Activated CD4-positive, alpha-beta T cell treated with anti-CD3 and anti-CD28 coated beads for 36 hours (primary cell): ENCODE measurements at regions not wholly inside any gene's neighbourhood (a gene's known extent, or its start where the extent isn't known, plus 50 kb on each side); places are given as distances from the start of the nearest gene placed in this dataset.
"Not testable (repeated sequence)": the region's sequence is repeated elsewhere in the genome, so short reads cannot be mapped to it uniquely, and the experiment has no call there.

ENCODE experiments used
- ATAC-seq: fragments of 200-7000 bp; cut with Tn5 transposase; one replicate; pipeline ENCODE4 v1.10.0; 2021; ENCODE audit warnings: mild to moderate bottlenecking, moderate library complexity
- CTCF ChIA-PET: fragments of 350-600 bp; sonication (Branson Sonifier 250); formaldehyde crosslinking; loops from one replicate; lab custom pipeline; 2021; ENCODE audit warnings: antibody characterized with exemption; lab: Charles Lee
- POLR2A ChIA-PET: fragments of 350-600 bp; sonication (Branson Sonifier 250); formaldehyde crosslinking; loops from one replicate; lab custom pipeline; 2021; ENCODE audit warnings: antibody characterized with exemption, inconsistent platforms; lab: Charles Lee
- DNase-seq: peaks from one replicate; pipeline ENCODE4 v3.0.0-alpha.2; 2020
- H3K27ac Mint-ChIP-seq: one replicate; pipeline ENCODE4 v1.8.0; 2021; ENCODE audit warnings: mixed read lengths
- H3K27me3 Mint-ChIP-seq: one replicate; pipeline ENCODE4 v1.8.0; 2021; ENCODE audit warnings: mixed read lengths
- H3K36me3 Mint-ChIP-seq: one replicate; pipeline ENCODE4 v1.8.0; 2021; ENCODE audit warnings: low read depth, mixed read lengths
- H3K4me1 Mint-ChIP-seq: one replicate; pipeline ENCODE4 v1.8.0; 2021; ENCODE audit warnings: mixed read lengths
- H3K4me3 Mint-ChIP-seq: one replicate; pipeline ENCODE4 v1.8.0; 2021; ENCODE audit warnings: mild to moderate bottlenecking, moderate library complexity, mixed read lengths
- H3K9me3 Mint-ChIP-seq: one replicate; pipeline ENCODE4 v1.8.0; 2021; ENCODE audit warnings: low read depth, mixed read lengths
- intact Hi-C, 2 experiments: fragments of 100-400 bp; cut with DNase I in 1 of 2; cut with micrococcal nuclease in 1 of 2; formaldehyde crosslinking; loops; one replicate each; pipeline versions ENCODE4 v1.14.2 to v1.15.1; 2022 to 2024; cut with DNase I, micrococcal nuclease

- ChIA-PET CTCF (no interaction called here), POLR2A (no interaction called here)
- DNase-seq: no peak
- Mint-ChIP-seq H3K27me3 (no peaks in the 10 kb centered on the region), H3K4me3 (no peak overlapping the region), H3K9me3 (peaks cover 5% of the 10 kb centered on the region), H3K4me1 (no peaks in the 10 kb centered on the region), H3K27ac (no peak overlapping the region), H3K36me3 (no peaks in the 10 kb centered on the region)
- ATAC-seq: no peak
- intact Hi-C loops: no loop called here
Observed at GRCh38 chr3:77707281-77707680, 667.4 kb downstream of the ROBO2 start.

GRCh38 chr3:77709155-77709554 lies 669.3 kb downstream of the ROBO2 start:
- no peak overlapping the region for H3K27ac Mint-ChIP-seq

GRCh38 chr3:77718311-77718710 lies 678.4 kb downstream of the ROBO2 start:
- intact Hi-C loops: no loop called here
- peaks cover 9% of the 10 kb centered on the region for H3K9me3 Mint-ChIP-seq
- no peaks in the 10 kb centered on the region for H3K4me1 Mint-ChIP-seq
- CTCF ChIA-PET: no interaction called here
- H3K4me3 Mint-ChIP-seq: no peak overlapping the region
- ATAC-seq (no peak), DNase-seq (no peak)
- no peak overlapping the region for H3K27ac Mint-ChIP-seq
- no peaks in the 10 kb centered on the region for H3K27me3 Mint-ChIP-seq
- H3K36me3 Mint-ChIP-seq: no peaks in the 10 kb centered on the region
- POLR2A ChIA-PET: no interaction called here

More at GRCh38 chr3:77709155-77709554, 669.3 kb downstream of the ROBO2 start:
- ChIA-PET POLR2A (no interaction called here), CTCF (no interaction called here)
- intact Hi-C loops: no loop called here
- no peaks in the 10 kb centered on the region for H3K36me3 Mint-ChIP-seq
- DNase-seq: no peak
- no peaks in the 10 kb centered on the region for H3K4me1 Mint-ChIP-seq
- ATAC-seq: no peak
- H3K27me3 Mint-ChIP-seq: no peaks in the 10 kb centered on the region
- peaks cover 3% of the 10 kb centered on the region for H3K9me3 Mint-ChIP-seq
- no peak overlapping the region for H3K4me3 Mint-ChIP-seq

DNA sequence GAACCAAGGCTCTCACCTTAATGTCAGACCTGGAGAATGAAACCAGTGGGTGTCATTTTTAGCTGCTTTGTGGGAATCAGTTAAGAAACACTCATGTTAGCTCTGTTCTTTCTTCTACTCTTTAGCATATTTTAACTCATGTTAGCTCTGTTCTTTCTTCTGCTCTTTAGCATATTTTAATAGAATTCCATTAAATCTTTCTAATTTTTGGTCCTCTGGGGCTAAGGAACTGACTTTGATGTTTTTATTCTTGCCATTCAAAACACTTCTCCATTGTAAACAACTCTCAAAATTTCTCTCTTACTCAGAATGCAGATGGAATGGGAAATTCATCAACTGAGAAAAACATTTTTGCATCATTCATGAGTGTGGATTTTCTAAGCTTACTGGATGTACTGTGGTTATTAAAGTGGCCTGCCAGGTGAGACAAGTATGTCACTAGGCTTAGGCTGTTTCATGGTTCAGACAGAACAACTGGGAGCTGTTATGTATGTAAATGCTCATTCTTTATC lies 680.6 kb downstream of the ROBO2 start:
- POLR2A ChIA-PET: no interaction called here
- Mint-ChIP-seq H3K4me3 (no peak overlapping the region), H3K36me3 (no peaks in the 10 kb centered on the region), H3K4me1 (no peaks in the 10 kb centered on the region), H3K27me3 (no peaks in the 10 kb centered on the region), H3K9me3 (peaks cover 14% of the 10 kb centered on the region), H3K27ac (no peak overlapping the region)
- CTCF ChIA-PET: no interaction called here
- ATAC-seq (no peak), DNase-seq (no peak)
- intact Hi-C loops: no loop called here

- peaks cover 7% of the 10 kb centered on the region for H3K9me3 Mint-ChIP-seq
- H3K27ac Mint-ChIP-seq: no peak overlapping the region
- CTCF ChIA-PET: no interaction called here
- H3K36me3 Mint-ChIP-seq: no peaks in the 10 kb centered on the region
- POLR2A ChIA-PET: no interaction called here
- intact Hi-C loops: no loop called here
- H3K27me3 Mint-ChIP-seq: no peaks in the 10 kb centered on the region
- H3K4me1 Mint-ChIP-seq: no peaks in the 10 kb centered on the region
- ATAC-seq (no peak), DNase-seq (no peak)
- no peak overlapping the region for H3K4me3 Mint-ChIP-seq
Observed at GRCh38 chr3:77726517-77726916, 686.6 kb downstream of the ROBO2 start.

DNA sequence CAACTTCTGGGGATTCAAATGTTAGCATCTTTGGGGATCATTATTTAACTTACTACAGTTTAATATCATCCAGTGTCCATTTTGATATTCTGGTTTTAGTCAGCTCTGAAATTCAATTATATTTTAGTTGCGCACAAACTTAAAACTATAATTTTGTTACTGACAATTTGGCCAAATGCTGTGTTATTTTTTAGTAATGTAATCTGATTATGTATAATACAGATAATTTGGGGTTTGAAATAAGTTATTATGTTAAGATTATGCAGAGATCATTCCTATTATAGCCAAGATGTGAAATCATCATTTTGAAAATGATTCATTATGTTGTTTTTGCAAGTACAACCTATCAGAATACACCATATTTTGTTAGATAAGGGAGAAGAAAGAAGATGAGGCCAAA lies 706.1 kb downstream of the ROBO2 start:
- Mint-ChIP-seq H3K36me3 (no peaks in the 10 kb centered on the region), H3K27ac (no peak overlapping the region), H3K4me1 (no peaks in the 10 kb centered on the region), H3K9me3 (peaks cover 9% of the 10 kb centered on the region), H3K4me3 (no peak overlapping the region), H3K27me3 (no peaks in the 10 kb centered on the region)
- DNase-seq (no peak), ATAC-seq (no peak)
- POLR2A ChIA-PET: no interaction called here
- intact Hi-C loops: no loop called here
- CTCF ChIA-PET: no interaction called here

DNA sequence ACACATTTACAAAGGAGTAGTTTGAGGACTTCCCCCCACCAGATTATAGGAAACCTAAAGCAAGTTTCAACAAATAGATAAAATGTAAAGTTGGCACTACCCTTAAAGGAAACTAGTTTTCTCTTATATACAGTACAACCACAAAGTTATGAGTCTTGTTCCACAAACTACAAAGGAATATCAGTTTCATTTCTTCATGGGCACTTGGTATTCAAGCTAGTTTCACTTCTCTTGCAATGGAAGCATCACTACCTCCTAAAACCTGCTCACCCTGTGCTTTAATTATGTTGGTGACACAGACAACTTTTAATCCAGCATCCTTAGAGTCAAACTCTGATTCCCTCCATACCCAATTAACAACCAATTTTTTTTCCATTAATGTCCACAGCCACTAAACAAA lies 707.0 kb downstream of the ROBO2 start:
- CTCF ChIA-PET: no interaction called here
- intact Hi-C loops: no loop called here
- H3K27me3 Mint-ChIP-seq: no peaks in the 10 kb centered on the region

DNA sequence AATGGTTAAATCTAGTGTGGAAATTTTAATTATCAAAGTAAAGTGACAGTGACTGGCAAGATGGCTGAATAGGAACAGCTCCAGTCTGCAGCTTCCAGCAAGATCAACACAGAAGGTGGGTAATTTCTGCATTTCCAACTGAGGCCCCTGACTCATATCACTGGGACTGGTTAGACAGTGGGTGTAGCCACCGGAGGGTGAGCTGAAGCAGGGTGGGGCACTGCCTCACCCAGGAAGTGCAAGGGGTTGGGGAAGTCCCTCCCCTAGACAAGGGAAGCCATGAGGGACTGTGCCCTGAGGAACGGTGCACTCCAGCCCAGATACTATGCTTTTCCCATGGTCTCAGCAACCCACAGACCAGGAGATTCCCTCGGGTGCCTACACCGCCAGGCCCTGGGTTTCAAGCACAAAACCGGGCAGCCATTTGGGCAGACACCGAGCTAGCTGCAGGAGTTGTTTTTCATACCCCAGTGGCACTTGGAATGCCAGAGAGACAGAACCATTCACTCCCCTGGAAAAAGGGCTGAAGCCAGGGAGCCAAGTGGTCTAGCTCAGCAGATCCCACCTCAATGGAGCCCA lies 716.6 kb downstream of the ROBO2 start:
- H3K36me3 Mint-ChIP-seq, H3K27ac Mint-ChIP-seq, DNase-seq, CTCF ChIA-PET, POLR2A ChIA-PET, H3K4me3 Mint-ChIP-seq, H3K27me3 Mint-ChIP-seq, ATAC-seq, intact Hi-C loops, H3K4me1 Mint-ChIP-seq: not testable (repeated sequence)
- H3K9me3 Mint-ChIP-seq: peaks cover 32% of the 10 kb centered on the region

More for the DNA sequence above, 707.0 kb downstream of the ROBO2 start:
- POLR2A ChIA-PET: no interaction called here
- Mint-ChIP-seq H3K9me3 (peaks cover 12% of the 10 kb centered on the region), H3K4me1 (no peaks in the 10 kb centered on the region), H3K27ac (no peak overlapping the region), H3K4me3 (no peak overlapping the region), H3K36me3 (no peaks in the 10 kb centered on the region)
- no peak for ATAC-seq
- no peak for DNase-seq

DNA sequence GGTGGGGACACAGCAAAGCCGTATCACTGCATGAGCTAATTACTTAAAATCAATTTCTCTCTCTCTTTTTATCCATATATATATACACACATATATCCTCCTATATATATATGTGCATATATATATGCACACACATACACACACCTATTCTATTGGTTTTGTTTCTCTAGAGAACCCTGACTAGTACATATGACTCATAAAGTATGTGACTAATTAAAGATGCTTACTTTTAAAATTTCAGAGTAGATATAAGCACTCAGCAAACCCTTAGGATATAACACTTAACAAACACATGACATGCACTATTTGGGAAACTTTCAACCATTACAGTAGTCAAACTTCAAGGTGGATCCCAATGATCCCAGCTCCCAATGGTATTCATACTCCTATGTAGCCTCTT lies 732.6 kb downstream of the ROBO2 start:
- DNase-seq: no peak
- ChIA-PET CTCF (no interaction called here), POLR2A (no interaction called here)
- no peaks in the 10 kb centered on the region for H3K36me3 Mint-ChIP-seq
- intact Hi-C loops: no loop called here
- H3K27me3 Mint-ChIP-seq: no peaks in the 10 kb centered on the region
- no peaks in the 10 kb centered on the region for H3K4me1 Mint-ChIP-seq
- no peak overlapping the region for H3K4me3 Mint-ChIP-seq
- ATAC-seq: no peak
- peaks cover 16% of the 10 kb centered on the region for H3K9me3 Mint-ChIP-seq
- H3K27ac Mint-ChIP-seq: no peak overlapping the region

GRCh38 chr3:77773084-77773483 lies 733.2 kb downstream of the ROBO2 start:
- Mint-ChIP-seq H3K36me3 (no peaks in the 10 kb centered on the region), H3K4me3 (no peak overlapping the region), H3K27ac (no peak overlapping the region), H3K9me3 (peaks cover 16% of the 10 kb centered on the region), H3K4me1 (no peaks in the 10 kb centered on the region), H3K27me3 (no peaks in the 10 kb centered on the region)
- ChIA-PET POLR2A (no interaction called here), CTCF (no interaction called here)
- DNase-seq (no peak), ATAC-seq (no peak)
- intact Hi-C loops: no loop called here

GRCh38 chr3:77780278-77780996 lies 740.5 kb downstream of the ROBO2 start:
- Mint-ChIP-seq H3K9me3 (peaks cover 8% of the 10 kb centered on the region), H3K4me1 (no peaks in the 10 kb centered on the region), H3K4me3 (no peak overlapping the region), H3K27ac (no peak overlapping the region), H3K27me3 (no peaks in the 10 kb centered on the region), H3K36me3 (no peaks in the 10 kb centered on the region)
- ChIA-PET CTCF (no interaction called here), POLR2A (no interaction called here)
- intact Hi-C loops: no loop called here
- ATAC-seq: no peak
- DNase-seq: no peak

DNA sequence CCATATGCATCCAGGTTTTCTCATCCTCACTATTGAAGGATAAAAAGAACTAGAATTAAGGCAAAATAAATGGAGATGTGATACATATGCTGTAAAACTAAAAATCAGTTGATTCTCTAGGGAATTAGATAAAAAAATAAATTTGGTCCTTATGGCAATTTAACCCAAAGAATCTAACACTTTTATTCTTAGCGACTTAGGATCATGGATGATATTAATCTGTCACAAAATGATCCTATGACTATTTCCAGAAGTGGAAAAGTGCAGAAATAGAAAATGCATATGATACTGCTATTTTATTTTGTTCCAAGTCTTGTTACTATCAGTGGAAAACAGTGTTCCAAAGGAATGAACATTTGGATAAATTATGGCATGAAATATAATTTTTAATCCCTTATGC lies 746.3 kb downstream of the ROBO2 start:
- ATAC-seq: no peak
- peaks cover 4% of the 10 kb centered on the region for H3K9me3 Mint-ChIP-seq
- ChIA-PET CTCF (no interaction called here), POLR2A (no interaction called here)
- H3K36me3 Mint-ChIP-seq: no peaks in the 10 kb centered on the region
- H3K27me3 Mint-ChIP-seq: no peaks in the 10 kb centered on the region
- no peak for DNase-seq
- H3K4me3 Mint-ChIP-seq: no peak overlapping the region
- intact Hi-C loops: no loop called here
- no peak overlapping the region for H3K27ac Mint-ChIP-seq
- no peaks in the 10 kb centered on the region for H3K4me1 Mint-ChIP-seq
